ENCODE measurements at regions not wholly inside any gene's neighbourhood (a gene's known extent, or its start where the extent isn't known, plus 50 kb on each side); places are given as distances from the start of the nearest gene placed in this dataset.

DNA sequence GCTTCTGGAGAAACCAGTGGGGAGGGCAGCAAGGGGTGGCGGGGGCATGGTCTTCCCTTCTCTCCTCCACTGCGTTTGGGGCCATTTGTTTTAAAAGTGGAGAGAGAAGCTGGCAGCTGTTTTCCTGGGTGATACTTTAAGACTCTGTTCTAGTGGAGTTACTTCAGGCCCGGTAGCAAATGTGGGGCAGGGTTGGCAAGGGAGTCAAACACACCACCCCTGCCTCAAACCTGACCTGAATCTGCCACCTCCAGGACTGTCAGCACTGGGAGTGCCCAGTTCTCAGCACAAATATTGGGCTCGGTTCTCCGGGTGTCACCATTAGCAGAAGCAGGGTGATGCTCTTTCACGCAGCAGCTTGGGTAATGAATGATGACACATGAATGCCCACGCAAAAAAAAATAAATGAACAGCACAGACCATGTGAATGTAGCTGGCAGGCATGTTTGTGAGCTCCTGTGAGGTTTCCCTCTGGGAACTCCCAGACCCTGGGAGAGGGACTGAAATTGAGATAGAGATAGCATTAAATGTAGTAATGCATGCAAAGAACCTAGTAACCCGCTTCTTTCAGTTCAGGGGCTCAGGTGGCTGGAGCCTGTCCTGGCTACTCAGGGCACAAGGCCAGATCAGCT lies 424.0 kb downstream of the MCTP2 start (continued):
- TF ChIP-seq, protein P1, sequence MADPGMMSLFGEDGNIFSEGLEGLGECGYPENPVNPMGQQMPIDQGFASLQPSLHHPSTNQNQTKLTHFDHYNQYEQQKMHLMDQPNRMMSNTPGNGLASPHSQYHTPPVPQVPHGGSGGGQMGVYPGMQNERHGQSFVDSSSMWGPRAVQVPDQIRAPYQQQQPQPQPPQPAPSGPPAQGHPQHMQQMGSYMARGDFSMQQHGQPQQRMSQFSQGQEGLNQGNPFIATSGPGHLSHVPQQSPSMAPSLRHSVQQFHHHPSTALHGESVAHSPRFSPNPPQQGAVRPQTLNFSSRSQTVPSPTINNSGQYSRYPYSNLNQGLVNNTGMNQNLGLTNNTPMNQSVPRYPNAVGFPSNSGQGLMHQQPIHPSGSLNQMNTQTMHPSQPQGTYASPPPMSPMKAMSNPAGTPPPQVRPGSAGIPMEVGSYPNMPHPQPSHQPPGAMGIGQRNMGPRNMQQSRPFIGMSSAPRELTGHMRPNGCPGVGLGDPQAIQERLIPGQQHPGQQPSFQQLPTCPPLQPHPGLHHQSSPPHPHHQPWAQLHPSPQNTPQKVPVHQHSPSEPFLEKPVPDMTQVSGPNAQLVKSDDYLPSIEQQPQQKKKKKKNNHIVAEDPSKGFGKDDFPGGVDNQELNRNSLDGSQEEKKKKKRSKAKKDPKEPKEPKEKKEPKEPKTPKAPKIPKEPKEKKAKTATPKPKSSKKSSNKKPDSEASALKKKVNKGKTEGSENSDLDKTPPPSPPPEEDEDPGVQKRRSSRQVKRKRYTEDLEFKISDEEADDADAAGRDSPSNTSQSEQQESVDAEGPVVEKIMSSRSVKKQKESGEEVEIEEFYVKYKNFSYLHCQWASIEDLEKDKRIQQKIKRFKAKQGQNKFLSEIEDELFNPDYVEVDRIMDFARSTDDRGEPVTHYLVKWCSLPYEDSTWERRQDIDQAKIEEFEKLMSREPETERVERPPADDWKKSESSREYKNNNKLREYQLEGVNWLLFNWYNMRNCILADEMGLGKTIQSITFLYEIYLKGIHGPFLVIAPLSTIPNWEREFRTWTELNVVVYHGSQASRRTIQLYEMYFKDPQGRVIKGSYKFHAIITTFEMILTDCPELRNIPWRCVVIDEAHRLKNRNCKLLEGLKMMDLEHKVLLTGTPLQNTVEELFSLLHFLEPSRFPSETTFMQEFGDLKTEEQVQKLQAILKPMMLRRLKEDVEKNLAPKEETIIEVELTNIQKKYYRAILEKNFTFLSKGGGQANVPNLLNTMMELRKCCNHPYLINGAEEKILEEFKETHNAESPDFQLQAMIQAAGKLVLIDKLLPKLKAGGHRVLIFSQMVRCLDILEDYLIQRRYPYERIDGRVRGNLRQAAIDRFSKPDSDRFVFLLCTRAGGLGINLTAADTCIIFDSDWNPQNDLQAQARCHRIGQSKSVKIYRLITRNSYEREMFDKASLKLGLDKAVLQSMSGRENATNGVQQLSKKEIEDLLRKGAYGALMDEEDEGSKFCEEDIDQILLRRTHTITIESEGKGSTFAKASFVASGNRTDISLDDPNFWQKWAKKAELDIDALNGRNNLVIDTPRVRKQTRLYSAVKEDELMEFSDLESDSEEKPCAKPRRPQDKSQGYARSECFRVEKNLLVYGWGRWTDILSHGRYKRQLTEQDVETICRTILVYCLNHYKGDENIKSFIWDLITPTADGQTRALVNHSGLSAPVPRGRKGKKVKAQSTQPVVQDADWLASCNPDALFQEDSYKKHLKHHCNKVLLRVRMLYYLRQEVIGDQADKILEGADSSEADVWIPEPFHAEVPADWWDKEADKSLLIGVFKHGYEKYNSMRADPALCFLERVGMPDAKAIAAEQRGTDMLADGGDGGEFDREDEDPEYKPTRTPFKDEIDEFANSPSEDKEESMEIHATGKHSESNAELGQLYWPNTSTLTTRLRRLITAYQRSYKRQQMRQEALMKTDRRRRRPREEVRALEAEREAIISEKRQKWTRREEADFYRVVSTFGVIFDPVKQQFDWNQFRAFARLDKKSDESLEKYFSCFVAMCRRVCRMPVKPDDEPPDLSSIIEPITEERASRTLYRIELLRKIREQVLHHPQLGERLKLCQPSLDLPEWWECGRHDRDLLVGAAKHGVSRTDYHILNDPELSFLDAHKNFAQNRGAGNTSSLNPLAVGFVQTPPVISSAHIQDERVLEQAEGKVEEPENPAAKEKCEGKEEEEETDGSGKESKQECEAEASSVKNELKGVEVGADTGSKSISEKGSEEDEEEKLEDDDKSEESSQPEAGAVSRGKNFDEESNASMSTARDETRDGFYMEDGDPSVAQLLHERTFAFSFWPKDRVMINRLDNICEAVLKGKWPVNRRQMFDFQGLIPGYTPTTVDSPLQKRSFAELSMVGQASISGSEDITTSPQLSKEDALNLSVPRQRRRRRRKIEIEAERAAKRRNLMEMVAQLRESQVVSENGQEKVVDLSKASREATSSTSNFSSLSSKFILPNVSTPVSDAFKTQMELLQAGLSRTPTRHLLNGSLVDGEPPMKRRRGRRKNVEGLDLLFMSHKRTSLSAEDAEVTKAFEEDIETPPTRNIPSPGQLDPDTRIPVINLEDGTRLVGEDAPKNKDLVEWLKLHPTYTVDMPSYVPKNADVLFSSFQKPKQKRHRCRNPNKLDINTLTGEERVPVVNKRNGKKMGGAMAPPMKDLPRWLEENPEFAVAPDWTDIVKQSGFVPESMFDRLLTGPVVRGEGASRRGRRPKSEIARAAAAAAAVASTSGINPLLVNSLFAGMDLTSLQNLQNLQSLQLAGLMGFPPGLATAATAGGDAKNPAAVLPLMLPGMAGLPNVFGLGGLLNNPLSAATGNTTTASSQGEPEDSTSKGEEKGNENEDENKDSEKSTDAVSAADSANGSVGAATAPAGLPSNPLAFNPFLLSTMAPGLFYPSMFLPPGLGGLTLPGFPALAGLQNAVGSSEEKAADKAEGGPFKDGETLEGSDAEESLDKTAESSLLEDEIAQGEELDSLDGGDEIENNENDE (IDR thresholded peaks at IDR 0.05; ENCODE audit: insufficient replicate concordance, low read length): no peak
- TF ChIP-seq CHD1 (IDR thresholded peaks at IDR 0.05; ENCODE audit: low read depth, low read length) (no peak), JUND (IDR thresholded peaks at IDR 0.05; ENCODE audit: low read length) (no peak), EP300 (IDR thresholded peaks at IDR 0.05; ENCODE audit: borderline replicate concordance in 1 of 2, low read depth in 2 of 2, low read length in 2 of 2) (no peak), RBBP5 (IDR thresholded peaks at IDR 0.05; ENCODE audit: borderline replicate concordance, low read depth, low read length) (no peak), YY1 (IDR thresholded peaks at IDR 0.05; ENCODE audit: low read depth, low read length) (no peak), SP4 (IDR thresholded peaks at IDR 0.05; ENCODE audit: low read length) (no peak)

Measured in H1 (cell line).